22Rv1 (cell line): ENCODE measurements at regions not wholly inside any gene's neighbourhood (a gene's known extent, or its start where the extent isn't known, plus 50 kb on each side); places are given as distances from the start of the nearest gene placed in this dataset.

ENCODE experiments used
- CTCF ChIP-seq: fragments of 450-650 bp; IDR thresholded peaks from 2 replicates; pipeline ENCODE4 v1.5.1; 2017; ENCODE audit warnings: mild to moderate bottlenecking
- ZFX ChIP-seq: fragments of 450-650 bp; IDR thresholded peaks from 2 replicates; pipeline ENCODE4 v1.6.1; 2017; ENCODE audit warnings: antibody characterized with exemption, borderline replicate concordance

GRCh38 chr13:33642374-33643065, 175.4 kb upstream of the RFC3 start:
- no peak for TF ChIP-seq CTCF
- TF ChIP-seq ZFX, result no peak
